Colonic mucosa (tissue), 4 donors: ENCODE measurements at regions not wholly inside any gene's neighbourhood (a gene's known extent, or its start where the extent isn't known, plus 50 kb on each side); places are given as distances from the start of the nearest gene placed in this dataset.

ENCODE experiments used
- DNase-seq: peaks from one replicate; pipeline ENCODE4 v3.0.0-alpha.2; 2020
- H3K27ac ChIP-seq: fragments of 200-600 bp; one replicate; pipeline ENCODE4 v1.8.0; 2021
- H3K27me3 ChIP-seq: fragments of 200-600 bp; one replicate; pipeline ENCODE4 v1.8.0; 2021
- H3K36me3 ChIP-seq: fragments of 200-600 bp; one replicate; pipeline ENCODE4 v1.8.0; 2021
- H3K4me1 ChIP-seq: fragments of 200-600 bp; one replicate; pipeline ENCODE4 v1.8.0; 2021; ENCODE audit warnings: mild to moderate bottlenecking
- H3K4me3 ChIP-seq: fragments of 200-600 bp; one replicate; pipeline ENCODE4 v1.8.0; 2021
- H3K9ac ChIP-seq, 2 donors: one replicate each; pipeline ENCODE4 v1.7.0; 2013; ENCODE audit warnings: control low read depth in 2 of 2, low read depth in 2 of 2, low read length in 2 of 2
- H3K9me3 ChIP-seq: fragments of 200-600 bp; one replicate; pipeline ENCODE4 v1.8.0; 2021
- CTCF ChIP-seq: fragments of 200-600 bp; IDR thresholded peaks from one replicate; pipeline ENCODE4 v1.8.0; 2022; ENCODE audit warnings: antibody characterized with exemption, mild to moderate bottlenecking
- intact Hi-C: fragments of 100-400 bp; cut with DNase I; formaldehyde crosslinking; loops from one replicate; pipeline ENCODE4 v1.14.1; 2022
- donor health status: healthy.
- donor health status: DM: no; HTN: no; CAD: no.
- donor health status: DM: no; HTN: no; CAD: no.

DNA sequence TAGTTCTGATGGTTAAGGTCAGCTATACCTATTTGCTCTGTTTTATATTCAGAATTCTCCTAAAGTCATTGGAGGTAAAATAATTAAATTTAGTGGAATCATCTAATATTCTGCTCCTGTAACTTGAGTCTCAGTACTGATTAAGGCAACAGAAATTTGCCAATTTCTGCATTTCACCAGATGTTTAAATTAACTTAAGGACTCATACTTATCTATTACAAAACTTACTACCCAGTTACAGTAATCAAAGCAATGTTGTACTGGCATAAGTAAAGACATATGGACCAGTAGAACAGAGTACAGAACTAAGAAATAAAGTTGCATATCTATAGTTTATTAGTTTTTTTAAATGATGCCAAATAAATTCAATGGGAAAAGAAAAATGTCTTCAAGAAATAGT lies 1043.8 kb downstream of the OTOL1 start:
- no peaks in the 10 kb centered on the region for H3K27me3 ChIP-seq
- H3K9me3 ChIP-seq: no peaks in the 10 kb centered on the region
- H3K36me3 ChIP-seq: no peaks in the 10 kb centered on the region
- no peaks in the 10 kb centered on the region for H3K4me1 ChIP-seq
- intact Hi-C loops: no loop called here
- DNase-seq: no peak
- H3K4me3 ChIP-seq: no peak overlapping the region
- TF ChIP-seq CTCF: no peak
- no peak overlapping the region for H3K9ac ChIP-seq
- H3K27ac ChIP-seq: no peak overlapping the region

DNA sequence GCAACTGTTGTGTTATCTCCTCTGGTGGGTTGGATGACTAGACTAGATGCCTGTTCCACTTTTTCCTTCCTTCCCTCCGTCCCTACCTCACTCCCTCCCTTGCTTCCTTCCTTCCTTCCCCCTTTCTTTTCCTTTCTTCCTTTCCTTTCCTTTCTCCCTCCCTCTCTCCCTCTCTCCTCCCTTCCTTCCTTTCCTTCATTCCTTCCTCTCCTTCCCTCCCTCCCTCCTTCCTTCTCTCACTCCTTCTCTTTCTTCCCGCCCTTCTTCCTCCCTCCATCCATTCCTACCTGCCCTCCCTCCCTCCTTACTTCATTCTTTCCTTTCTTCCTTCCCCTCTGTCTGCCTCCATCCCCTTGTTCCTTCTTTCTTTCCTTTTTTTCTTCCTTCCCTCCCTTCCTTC lies 1045.3 kb downstream of the OTOL1 start:
- TF ChIP-seq CTCF: no peak
- Histone ChIP-seq H3K36me3 (no peaks in the 10 kb centered on the region), H3K27me3 (no peaks in the 10 kb centered on the region), H3K4me3 (no peak overlapping the region), H3K27ac (no peak overlapping the region), H3K9ac (no peak overlapping the region), H3K4me1 (no peaks in the 10 kb centered on the region), H3K9me3 (no peaks in the 10 kb centered on the region)
- no peak for DNase-seq
- intact Hi-C loops: no loop called here

DNA sequence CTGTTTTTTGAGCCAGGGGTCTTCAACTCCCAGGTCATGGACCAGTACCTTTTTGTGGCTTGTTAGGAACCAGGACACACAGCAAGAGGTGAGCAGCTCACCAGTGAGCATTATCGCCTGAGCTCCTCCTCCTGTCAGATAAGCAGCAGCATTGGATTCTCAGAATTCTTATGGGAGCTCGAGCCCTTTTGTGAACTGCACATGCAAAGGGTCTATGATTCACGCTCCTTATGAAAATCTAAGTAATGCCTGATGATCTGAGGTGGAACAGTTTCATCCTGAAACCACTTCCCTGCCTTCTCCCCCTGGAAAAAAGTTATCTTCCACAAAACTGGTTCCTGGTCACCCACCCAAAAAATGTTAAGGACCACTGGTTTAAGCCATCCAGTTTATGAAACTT lies 1047.6 kb downstream of the OTOL1 start:
- intact Hi-C loops: no loop called here
- no peaks in the 10 kb centered on the region for H3K27me3 ChIP-seq
- no peaks in the 10 kb centered on the region for H3K9me3 ChIP-seq
- H3K36me3 ChIP-seq: no peaks in the 10 kb centered on the region
- DNase-seq: no peak
- no peaks in the 10 kb centered on the region for H3K4me1 ChIP-seq
- no peak overlapping the region for H3K27ac ChIP-seq
- H3K4me3 ChIP-seq: no peak overlapping the region
- no peak overlapping the region for H3K9ac ChIP-seq
- no peak for TF ChIP-seq CTCF

DNA sequence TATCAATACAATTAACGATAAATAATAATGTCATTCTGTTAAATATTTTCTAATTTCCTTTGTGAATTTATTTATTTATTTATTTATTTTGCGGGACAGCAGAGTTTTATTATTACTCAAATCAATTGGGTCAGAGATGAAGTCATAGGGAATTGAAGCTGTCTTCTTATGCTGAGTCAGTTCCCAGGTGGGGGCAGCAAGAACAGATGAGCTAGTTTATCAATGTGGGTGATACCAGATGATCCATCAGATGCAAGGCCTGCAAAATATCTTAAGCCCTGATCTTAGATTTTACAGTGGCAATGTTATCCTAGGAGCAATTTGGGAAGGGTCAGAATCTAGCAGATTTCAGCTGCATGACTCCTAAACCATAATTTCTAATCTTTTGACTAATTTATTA lies 1050.3 kb downstream of the OTOL1 start:
- no peaks in the 10 kb centered on the region for H3K4me1 ChIP-seq
- no peaks in the 10 kb centered on the region for H3K9me3 ChIP-seq
- no peak for DNase-seq
- H3K27ac ChIP-seq: no peak overlapping the region
- no peaks in the 10 kb centered on the region for H3K27me3 ChIP-seq
- H3K36me3 ChIP-seq: no peaks in the 10 kb centered on the region
- TF ChIP-seq CTCF: no peak
- H3K4me3 ChIP-seq: no peak overlapping the region
- no peak overlapping the region for H3K9ac ChIP-seq
- intact Hi-C loops: no loop called here

DNA sequence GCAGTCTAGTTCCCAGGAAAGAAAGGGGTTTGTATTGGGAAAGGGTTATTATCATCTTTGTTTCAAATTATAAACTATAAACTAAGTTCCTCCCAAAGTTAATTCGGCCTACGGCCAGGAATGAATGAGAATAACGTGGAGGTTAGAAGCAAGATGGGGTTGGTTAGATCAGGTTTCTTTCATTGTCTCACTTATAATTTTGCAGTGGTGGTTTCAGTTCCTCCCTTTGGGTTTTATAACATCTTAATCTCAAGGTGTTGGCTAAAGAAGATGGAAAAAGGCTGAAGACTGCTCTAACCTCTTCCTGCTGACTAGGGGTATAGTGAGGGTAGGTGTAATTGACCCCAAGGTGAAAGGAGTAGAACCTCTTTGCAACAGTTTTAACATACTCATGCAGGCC lies 1050.7 kb downstream of the OTOL1 start:
- Histone ChIP-seq H3K9ac (no peak overlapping the region), H3K4me3 (no peak overlapping the region), H3K36me3 (no peaks in the 10 kb centered on the region), H3K4me1 (no peaks in the 10 kb centered on the region), H3K27me3 (no peaks in the 10 kb centered on the region), H3K9me3 (no peaks in the 10 kb centered on the region), H3K27ac (no peak overlapping the region)
- no peak for DNase-seq
- no peak for TF ChIP-seq CTCF
- intact Hi-C loops: no loop called here

DNA sequence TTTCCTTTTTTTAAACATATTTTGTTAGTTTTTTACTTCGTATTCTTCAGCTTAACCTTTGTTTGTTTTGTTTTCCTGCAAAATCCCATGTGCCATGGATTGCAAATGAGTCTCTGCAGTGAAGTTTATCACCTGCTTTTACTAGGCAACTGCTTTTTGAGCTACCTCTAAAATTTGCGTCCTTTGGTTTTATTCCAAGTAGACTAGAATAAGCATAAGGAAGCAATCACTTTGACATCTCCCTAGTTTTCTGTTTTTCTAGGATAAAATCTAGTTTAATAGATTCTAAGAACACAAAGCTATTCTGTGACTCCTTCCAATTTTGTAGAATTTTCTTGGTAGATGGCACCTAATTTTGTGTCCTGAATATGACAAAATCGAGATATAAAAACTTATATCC lies 1059.2 kb downstream of the OTOL1 start:
- no peaks in the 10 kb centered on the region for H3K36me3 ChIP-seq
- no peak overlapping the region for H3K4me3 ChIP-seq
- H3K9ac ChIP-seq: no peak overlapping the region
- no peaks in the 10 kb centered on the region for H3K4me1 ChIP-seq
- no peaks in the 10 kb centered on the region for H3K27me3 ChIP-seq
- no peaks in the 10 kb centered on the region for H3K9me3 ChIP-seq
- no peak overlapping the region for H3K27ac ChIP-seq
- intact Hi-C loops: no loop called here
- no peak for DNase-seq
- no peak for TF ChIP-seq CTCF
